B cell (primary cell): ENCODE measurements at regions not wholly inside any gene's neighbourhood (a gene's known extent, or its start where the extent isn't known, plus 50 kb on each side); places are given as distances from the start of the nearest gene placed in this dataset.

Source experiments
- ATAC-seq: fragments of 200-7000 bp; cut with Tn5 transposase; one replicate; pipeline ENCODE4 v1.10.0; 2021; ENCODE audit warnings: low read depth, mild to moderate bottlenecking, moderate number of reproducible peaks, moderate library complexity
- CTCF ChIA-PET: fragments of 350-600 bp; sonication (Branson Sonifier 250); formaldehyde crosslinking; loops from one replicate; lab custom pipeline; 2021; ENCODE audit warnings: antibody characterized with exemption, inconsistent platforms; lab: Charles Lee
- POLR2A ChIA-PET: fragments of 350-600 bp; sonication (Branson Sonifier 250); formaldehyde crosslinking; loops from one replicate; lab custom pipeline; 2021; ENCODE audit warnings: antibody characterized with exemption; lab: Charles Lee
- DNase-seq: peaks from one replicate; pipeline ENCODE4 v3.0.0; 2013
- H2AFZ ChIP-seq: 2 replicates; pipeline ENCODE4 v1.6.1; 2012; ENCODE audit warnings: mild to moderate bottlenecking, low read depth, low read length; ENCODE audit not compliant: insufficient read depth, poor library complexity, severe bottlenecking
- H3K27ac ChIP-seq, 2 donors: 1 replicate in 1 of 2; 2 replicates in 1 of 2; pipeline ENCODE4 v1.5.1; 2012 to 2013; ENCODE audit warnings: low read length in 2 of 2, mild to moderate bottlenecking in 2 of 2, moderate library complexity in 1 of 2
- H3K27me3 ChIP-seq, 4 experiments: fragments of 200-600 bp in 1 of 4; sonication (generic) in 1 of 4; replicated peaks in 1 of 4; 1 replicate in 2 of 4; 2 replicates in 2 of 4; pipeline versions ENCODE4 v1.6.1 to v1.7.0; 2013 to 2016; ENCODE audit warnings: low read length in 3 of 4, mild to moderate bottlenecking in 2 of 4, mixed read lengths in 1 of 4, moderate library complexity in 1 of 4; ENCODE audit not compliant: insufficient read depth in 4 of 4, control insufficient read depth in 3 of 4; ENCODE audit errors: control extremely low read depth in 1 of 4
- H3K36me3 ChIP-seq, 2 experiments: replicated peaks in 1 of 2; 1 replicate in 1 of 2; 2 replicates in 1 of 2; pipeline versions ENCODE4 v1.6.1 to v1.7.1; 2013; ENCODE audit warnings: low read length in 1 of 2; ENCODE audit not compliant: insufficient read depth in 2 of 2, control insufficient read depth in 1 of 2; ENCODE audit errors: control extremely low read depth in 1 of 2, extremely low read depth in 1 of 2
- H3K4me1 ChIP-seq, 2 donors: fragments of 200-600 bp in 1 of 2; sonication (generic) in 1 of 2; 1 replicate in 1 of 2; 2 replicates in 1 of 2; pipeline versions ENCODE4 v1.5.1 to v1.6.1; 2013 to 2017; ENCODE audit warnings: low read length in 2 of 2; ENCODE audit not compliant: control insufficient read depth in 2 of 2, insufficient read depth in 2 of 2
- H3K4me2 ChIP-seq: replicated peaks from 2 replicates; pipeline ENCODE3; 2012; ENCODE audit warnings: mild to moderate bottlenecking, low read depth, low read length; ENCODE audit not compliant: poor library complexity, severe bottlenecking
- H3K4me3 ChIP-seq, 5 experiments: fragments of 200-600 bp in 1 of 5; sonication (generic) in 1 of 5; 1 replicate in 3 of 5; 2 replicates in 2 of 5; pipeline versions ENCODE4 v1.5.1 to v1.7.0; 2011 to 2016; ENCODE audit warnings: low read length in 4 of 5, mild to moderate bottlenecking in 4 of 5, low read depth in 2 of 5, control low read depth in 1 of 5, moderate library complexity in 1 of 5; ENCODE audit not compliant: insufficient read depth in 1 of 5; ENCODE audit errors: control extremely low read depth in 1 of 5, extremely low read depth in 1 of 5
- H3K79me2 ChIP-seq: fragments of 200-600 bp; sonication (generic); one replicate; pipeline ENCODE4 v1.6.0; 2016; ENCODE audit warnings: low read length; ENCODE audit not compliant: control insufficient read depth, insufficient read depth
- H3K9ac ChIP-seq: fragments of 200-600 bp; sonication (generic); 2 replicates; pipeline ENCODE4 v1.6.1; 2017; ENCODE audit warnings: mild to moderate bottlenecking, low read length, moderate library complexity
- H3K9me3 ChIP-seq, 3 donors: one replicate each; pipeline versions ENCODE4 v1.6.1 to v1.7.1; 2013; ENCODE audit warnings: low read length in 2 of 3; ENCODE audit not compliant: control insufficient read depth in 2 of 3, insufficient read depth in 1 of 3; ENCODE audit errors: control extremely low read depth in 1 of 3
- H4K20me1 ChIP-seq: 2 replicates; pipeline ENCODE4 v1.6.0; 2012; ENCODE audit warnings: mild to moderate bottlenecking, low read length; ENCODE audit not compliant: insufficient read depth, control insufficient read depth, poor library complexity, severe bottlenecking
- H3K27ac Mint-ChIP-seq: one replicate; pipeline ENCODE4 v1.8.0; 2021; ENCODE audit warnings: mixed read lengths
- H3K27me3 Mint-ChIP-seq: one replicate; pipeline ENCODE4 v1.8.0; 2021; ENCODE audit warnings: mixed read lengths
- H3K4me1 Mint-ChIP-seq: one replicate; pipeline ENCODE4 v1.8.0; 2021; ENCODE audit warnings: mixed read lengths
- H3K4me3 Mint-ChIP-seq: one replicate; pipeline ENCODE4 v1.8.0; 2021; ENCODE audit warnings: mixed read lengths
- H3K9me3 Mint-ChIP-seq: one replicate; pipeline ENCODE4 v1.8.0; 2022; ENCODE audit warnings: mixed read lengths; ENCODE audit not compliant: insufficient read depth
- CTCF ChIP-seq: fragments of 200-600 bp; IDR thresholded peaks from one replicate; pipeline ENCODE4 v1.8.0; 2022; ENCODE audit warnings: antibody characterized with exemption, mild to moderate bottlenecking
- EZH2 ChIP-seq: IDR thresholded peaks from 2 replicates; pipeline ENCODE4 v1.6.1; 2012; ENCODE audit warnings: borderline replicate concordance, low read depth, mild to moderate bottlenecking, moderate library complexity, low read length; ENCODE audit not compliant: insufficient read depth, poor library complexity, severe bottlenecking
- WGBS: methylation state at CpG from one replicate; pipeline ENCODE4 v1.1.5; 2013; ENCODE audit warnings: missing lambda C conversion rate; ENCODE audit not compliant: insufficient coverage; 5-methylcytosine and 5-hydroxymethylcytosine counted together
- intact Hi-C: fragments of 100-400 bp; cut with micrococcal nuclease; formaldehyde crosslinking; loops from one replicate; pipeline ENCODE4 v1.10.0; 2022

GRCh38 chr1:60359431-60359830 lies 285.9 kb upstream of the C1orf87 start:
- Mint-ChIP-seq H3K9me3 (no peaks in the 10 kb centered on the region), H3K27ac (no peak overlapping the region), H3K27me3 (no peaks in the 10 kb centered on the region), H3K4me1 (no peaks in the 10 kb centered on the region), H3K4me3 (no peak overlapping the region)
- intact Hi-C loops, result no loop called here
- H3K4me1 ChIP-seq, result no peaks in the 10 kb centered on the region
- no peak for DNase-seq
- CTCF ChIA-PET, result no interaction called here
- no peak overlapping the region for H3K9ac ChIP-seq
- no peaks in the 10 kb centered on the region for H3K36me3 ChIP-seq
- H3K4me2 ChIP-seq, result no peak overlapping the region
- POLR2A ChIA-PET, result no interaction called here
- H3K79me2 ChIP-seq, result no peaks in the 10 kb centered on the region
- H3K9me3 ChIP-seq, result no peaks in the 10 kb centered on the region
- WGBS, result 83% methylated on average over 1 of the region's 3 CpGs
- no peaks in the 10 kb centered on the region for H3K27me3 ChIP-seq
- no peak overlapping the region for H2AFZ ChIP-seq
- TF ChIP-seq EZH2 (no peak), CTCF (no peak)
- H4K20me1 ChIP-seq, result no peaks in the 10 kb centered on the region
- no peak overlapping the region for H3K4me3 ChIP-seq
- ATAC-seq, result no peak
- H3K27ac ChIP-seq, result no peak overlapping the region

- no peaks in the 10 kb centered on the region for H3K36me3 ChIP-seq
- H3K9me3 ChIP-seq, result peaks cover 0 to 1% (median 0%) of the 10 kb centered on the region in 3 donors
- H3K4me2 ChIP-seq, result no peak overlapping the region
- TF ChIP-seq CTCF, result no peak
- TF ChIP-seq EZH2, result no peak
- H3K9me3 Mint-ChIP-seq, result peaks cover 3% of the 10 kb centered on the region
- H3K27ac ChIP-seq, result no peak overlapping the region
- no peak overlapping the region for H3K4me3 Mint-ChIP-seq
- no peaks in the 10 kb centered on the region for H3K4me1 ChIP-seq
- no peak overlapping the region for H3K9ac ChIP-seq
- H3K4me3 ChIP-seq, result no peak overlapping the region
- no peaks in the 10 kb centered on the region for H3K79me2 ChIP-seq
- H2AFZ ChIP-seq, result no peak overlapping the region
- no peak for DNase-seq
- H4K20me1 ChIP-seq, result no peaks in the 10 kb centered on the region
- intact Hi-C loops, result no loop called here
- no peaks in the 10 kb centered on the region for H3K4me1 Mint-ChIP-seq
- POLR2A ChIA-PET, result no interaction called here
- H3K27me3 Mint-ChIP-seq, result no peaks in the 10 kb centered on the region
- H3K27ac Mint-ChIP-seq, result no peak overlapping the region
- CTCF ChIA-PET, result no interaction called here
- ATAC-seq, result no peak
- H3K27me3 ChIP-seq, result no peaks in the 10 kb centered on the region
These were observed 277.0 kb upstream of the C1orf87 start for GRCh38 chr1:60350531-60350930.
